T-helper 1 cell treated with Interleukin-12 subunit alpha and Interleukin-12 subunit beta and Interleukin-4 antibody, amounts not matched to agents 30 ng/mL and 1 ng/mL, for 36 hours (primary cell): ENCODE measurements at regions not wholly inside any gene's neighbourhood (a gene's known extent, or its start where the extent isn't known, plus 50 kb on each side); places are given as distances from the start of the nearest gene placed in this dataset.
"Not testable (repeated sequence)": the region's sequence is repeated elsewhere in the genome, so short reads cannot be mapped to it uniquely, and the experiment has no call there.

Experiments used
- intact Hi-C: fragments of 100-400 bp; cut with micrococcal nuclease; formaldehyde crosslinking; loops from one replicate; pipeline ENCODE4 v1.15.1; 2024

DNA sequence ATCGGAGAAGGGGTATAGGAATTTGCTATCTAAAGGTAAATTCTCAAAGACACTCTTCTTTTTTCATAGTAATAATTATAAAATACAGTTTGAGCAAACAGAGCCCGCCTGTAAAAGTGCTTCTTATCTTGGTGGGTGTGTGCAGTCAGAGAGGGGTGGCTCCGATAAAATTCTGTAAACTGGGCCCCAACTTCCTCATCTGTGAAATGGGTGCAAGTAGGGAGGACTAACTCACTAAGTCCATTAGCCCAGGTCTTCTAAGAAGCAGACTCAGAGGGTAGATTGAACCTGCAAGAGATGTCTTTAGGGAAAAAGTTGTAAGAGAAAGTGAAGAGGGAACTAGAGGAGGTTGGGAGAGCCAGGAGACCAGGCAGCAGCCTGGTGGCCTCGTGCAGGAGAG, 245.8 kb upstream of the RREB1 start:
- intact Hi-C loops = no loop called here

DNA sequence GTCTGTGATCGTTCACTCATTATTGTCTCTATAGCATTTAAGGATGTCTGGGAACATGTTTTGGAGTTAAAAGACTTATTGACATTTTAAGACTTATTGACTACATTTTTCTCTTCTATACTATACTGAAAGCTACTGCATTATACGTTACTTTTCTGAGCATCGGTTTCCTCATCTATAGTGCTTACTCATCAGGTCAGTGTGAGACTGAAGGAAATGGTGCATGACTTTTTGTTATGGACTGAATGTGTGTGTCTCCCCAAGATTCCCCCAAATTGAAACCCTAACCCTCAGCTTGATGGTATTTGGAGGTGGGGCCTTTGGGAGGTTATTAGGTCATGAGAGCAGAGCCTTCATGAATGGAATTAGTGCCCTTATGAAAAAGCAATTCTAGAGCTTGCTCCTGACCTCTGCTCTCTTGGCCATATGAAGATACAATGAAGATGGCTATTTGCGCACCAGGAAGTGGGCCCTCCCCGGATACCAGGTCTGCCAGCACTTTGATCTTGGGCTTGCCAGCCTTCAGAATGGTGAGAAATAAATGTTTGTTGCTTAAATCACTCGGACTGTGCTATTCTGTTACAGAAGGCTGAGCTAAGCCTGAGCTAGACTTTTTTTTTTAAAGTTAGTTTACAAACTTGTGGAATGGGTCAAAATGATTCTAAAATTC, 243.7 kb upstream of the RREB1 start:
- intact Hi-C loops = no loop called here

DNA sequence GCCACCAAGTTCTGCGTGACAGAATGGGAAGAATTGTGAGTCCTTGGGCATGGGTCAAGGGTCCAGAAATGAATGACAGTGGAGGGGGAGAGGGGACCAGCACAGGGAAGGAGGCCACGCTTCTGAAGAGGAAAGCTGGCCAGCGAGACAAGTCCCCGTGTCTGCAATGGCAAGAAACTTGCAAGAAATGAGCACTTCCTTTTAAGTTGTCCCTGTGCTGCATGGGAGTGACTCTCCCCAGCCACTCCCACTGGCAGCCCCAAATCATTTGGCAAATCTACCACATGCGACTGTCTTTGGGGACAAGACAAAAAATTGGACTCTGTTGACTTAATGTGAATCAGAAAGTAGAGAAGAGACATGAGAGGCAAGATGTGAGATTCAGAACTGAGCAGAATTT, 242.2 kb upstream of the RREB1 start:
- intact Hi-C loops = no loop called here

DNA sequence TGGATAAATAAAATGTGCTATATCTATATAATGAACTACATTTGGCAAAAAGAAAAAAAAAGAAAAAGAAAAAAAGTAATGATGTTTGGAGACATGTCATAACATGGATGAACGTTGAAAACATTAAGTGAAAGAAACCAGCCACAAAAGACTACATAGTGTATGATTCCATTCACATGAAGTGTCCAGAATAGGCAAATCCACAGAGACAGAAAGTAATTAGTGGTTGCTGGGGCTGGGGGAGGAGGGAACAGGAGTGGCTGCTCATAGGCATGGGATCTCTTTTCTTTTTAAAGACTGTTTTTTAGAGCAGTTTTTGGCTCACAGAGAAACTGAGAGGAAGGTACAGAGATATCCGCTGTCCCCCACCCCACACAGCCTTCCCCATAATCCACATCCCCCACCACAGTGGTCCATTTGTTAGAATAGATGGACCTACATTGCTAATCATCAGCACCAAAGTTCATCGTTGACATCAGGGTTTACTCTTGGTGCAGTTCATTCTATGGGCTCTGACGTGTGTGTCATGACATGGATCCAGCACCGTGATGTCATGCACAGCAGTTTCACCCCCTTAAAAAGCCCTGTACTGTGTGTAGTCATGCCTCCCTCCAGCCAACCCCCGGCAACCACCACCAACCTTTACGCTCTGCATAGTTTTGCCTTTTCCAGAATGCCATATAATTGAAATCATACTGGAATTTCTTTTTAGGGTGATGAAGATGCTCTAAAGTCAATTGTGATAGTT, 240.9 kb upstream of the RREB1 start:
- intact Hi-C loops = no loop called here

DNA sequence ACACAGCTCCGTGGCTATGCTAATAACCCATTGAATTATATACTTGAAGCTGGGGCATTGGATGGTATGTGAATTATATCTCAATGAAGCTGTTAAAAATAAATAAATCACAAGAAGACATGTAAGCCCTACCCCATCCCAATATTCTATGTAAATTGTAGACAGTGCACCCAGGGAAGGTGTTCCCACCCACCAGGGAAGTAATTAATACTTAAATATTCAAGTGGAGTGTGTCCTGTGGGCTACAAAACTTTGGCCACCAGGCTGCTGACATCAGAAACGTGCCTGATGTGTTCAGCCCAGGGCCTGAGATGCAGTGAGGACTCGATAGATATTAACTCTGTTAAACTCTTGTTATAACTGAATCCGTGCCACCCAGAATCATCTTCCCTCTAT, 240.4 kb upstream of the RREB1 start:
- intact Hi-C loops = no loop called here

DNA sequence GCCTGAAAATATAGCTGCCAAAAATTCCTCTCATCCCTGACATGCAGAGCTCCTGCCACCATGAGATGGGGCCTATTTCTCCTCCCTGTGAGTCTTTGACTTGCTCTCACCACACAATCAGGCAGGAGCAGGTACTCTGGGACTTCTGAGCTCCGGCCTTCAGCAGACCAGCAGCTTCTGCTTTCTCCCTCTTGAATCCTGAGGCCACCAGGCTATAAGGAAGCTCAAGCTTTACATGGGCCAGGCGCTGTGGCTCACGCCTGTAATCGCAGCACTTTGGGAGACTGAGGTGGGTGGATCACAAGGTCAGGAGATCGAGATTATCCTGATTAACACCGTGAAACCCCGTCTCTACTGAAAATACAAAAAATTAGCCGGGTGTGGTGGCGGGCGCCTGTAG, 238.7 kb upstream of the RREB1 start:
- intact Hi-C loops = no loop called here

DNA sequence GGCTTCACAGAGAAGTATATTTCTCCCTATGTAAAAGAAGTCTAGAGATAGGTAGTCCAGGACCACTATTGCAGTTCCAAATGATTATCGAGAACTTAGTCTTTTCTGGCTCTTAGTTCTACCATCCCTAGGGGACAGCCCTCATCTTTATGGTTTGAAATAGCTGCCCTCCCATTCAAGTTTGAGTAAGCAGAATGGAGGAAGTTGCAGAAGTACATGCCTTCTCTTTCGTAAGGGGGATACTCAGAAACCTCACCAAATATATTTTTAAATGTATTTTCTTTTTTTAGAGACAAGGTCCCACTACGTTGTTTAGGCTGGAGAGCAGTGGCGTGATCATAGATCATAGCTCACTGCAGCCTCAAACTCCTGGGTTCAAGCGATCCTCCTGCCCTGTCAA, 236.8 kb upstream of the RREB1 start:
- intact Hi-C loops = no loop called here

DNA sequence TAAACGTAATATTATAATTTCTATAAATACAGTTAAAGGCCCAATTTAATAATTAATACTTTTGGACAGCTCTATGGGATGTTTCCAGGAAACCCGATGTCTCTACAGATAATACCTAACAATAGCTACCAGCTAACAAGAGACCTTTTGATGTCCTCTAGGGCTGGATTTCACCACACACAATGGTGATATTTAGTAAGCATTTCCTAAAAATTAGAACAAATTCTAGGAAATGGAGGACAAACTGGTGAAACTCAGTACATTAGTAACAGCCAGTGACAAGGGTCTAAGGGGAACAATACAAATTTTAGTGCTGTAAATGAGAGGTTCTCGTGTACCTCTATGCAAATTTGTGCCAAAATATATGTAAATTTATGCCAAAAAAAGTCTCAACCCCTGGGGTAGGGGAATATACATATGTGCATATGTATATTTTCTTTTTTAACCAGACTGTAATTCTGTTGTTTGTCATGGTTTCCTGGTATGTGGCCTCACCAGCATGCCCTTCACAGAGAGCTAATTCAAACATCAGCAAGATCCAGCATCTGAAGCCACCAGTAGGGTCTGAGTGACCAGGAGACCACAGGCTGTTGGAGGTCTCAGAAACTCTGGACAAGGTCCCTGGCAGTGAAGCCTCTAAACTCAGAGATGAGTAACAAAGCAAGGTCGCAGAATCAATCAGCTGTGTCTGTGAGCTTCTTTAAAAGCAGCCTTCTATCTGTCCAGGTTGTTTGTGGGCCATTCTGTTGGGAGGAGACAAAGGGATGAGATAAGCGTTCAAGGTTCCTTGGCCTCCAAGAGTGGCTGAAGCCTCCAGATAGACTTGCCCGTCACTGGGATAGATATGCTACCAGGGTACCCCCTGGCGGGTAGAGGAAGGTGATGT, 235.1 kb upstream of the RREB1 start:
- intact Hi-C loops = no loop called here

DNA sequence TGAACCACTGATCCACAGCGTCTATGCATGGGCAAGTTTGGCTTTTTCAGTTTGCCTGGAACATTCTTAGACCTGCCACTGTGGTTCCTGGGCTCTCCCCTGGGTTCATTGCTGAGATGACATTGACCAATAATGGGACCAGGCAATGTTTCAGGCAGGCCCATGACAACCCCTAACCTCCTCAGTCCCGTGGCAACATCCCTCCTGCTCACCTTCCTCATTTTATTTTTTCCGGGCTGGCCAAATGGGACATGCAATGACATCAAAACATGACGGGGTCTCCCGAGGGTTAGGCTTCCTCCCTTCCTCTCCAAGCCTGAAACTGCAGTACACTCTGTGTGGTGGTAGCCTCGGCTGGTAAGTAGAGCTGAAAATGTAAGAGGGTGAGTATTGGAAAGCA, 234.0 kb upstream of the RREB1 start:
- intact Hi-C loops = no loop called here

DNA sequence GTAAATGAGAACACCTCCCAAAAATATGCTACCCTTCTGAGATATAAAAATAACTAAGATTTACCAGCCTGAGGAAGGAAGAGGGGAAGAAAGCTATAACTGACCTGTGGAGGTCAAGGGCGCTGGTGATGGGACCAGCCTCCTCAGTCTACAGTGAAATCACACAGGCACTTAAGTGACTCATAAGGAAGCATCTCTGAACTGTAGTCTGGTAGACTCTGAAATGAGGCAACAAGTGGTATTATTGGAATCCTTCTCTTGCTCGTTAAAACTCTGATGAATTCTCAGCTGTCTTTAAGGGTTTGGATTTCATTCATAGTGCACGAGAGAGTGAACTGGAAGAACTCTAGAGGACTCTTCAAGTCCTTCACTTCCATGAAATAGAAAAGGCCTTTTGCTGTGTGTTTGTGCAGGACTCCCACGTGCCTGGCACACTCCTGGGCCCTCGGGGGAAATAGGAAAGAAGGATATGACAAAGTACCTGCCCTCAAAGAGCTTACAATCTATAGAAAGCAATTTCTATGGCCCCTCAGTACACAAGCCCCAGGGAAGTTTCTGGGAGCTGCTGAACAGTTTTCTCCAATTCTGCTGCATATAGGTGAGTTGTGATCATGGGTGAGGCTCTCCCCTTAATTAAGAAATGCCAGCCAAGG, 231.8 kb upstream of the RREB1 start:
- intact Hi-C loops = no loop called here

DNA sequence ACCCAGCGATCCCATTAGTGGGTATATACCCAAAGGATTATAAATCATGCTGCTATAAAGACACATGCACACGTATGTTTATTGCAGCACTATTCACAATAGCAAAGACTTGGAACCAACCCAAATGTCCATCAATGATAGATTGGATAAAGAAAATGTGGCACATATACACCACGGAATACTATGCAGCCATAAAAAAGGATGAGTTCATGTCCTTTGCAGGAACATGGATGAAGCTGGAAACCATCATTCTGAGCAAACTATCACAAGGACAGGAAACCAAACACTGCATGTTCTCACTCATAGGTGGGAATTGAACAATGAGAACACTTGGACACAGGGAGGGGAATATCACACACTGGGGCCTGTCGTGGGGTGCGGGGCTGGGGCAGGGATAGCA, 230.0 kb upstream of the RREB1 start:
- intact Hi-C loops = not testable (repeated sequence)

DNA sequence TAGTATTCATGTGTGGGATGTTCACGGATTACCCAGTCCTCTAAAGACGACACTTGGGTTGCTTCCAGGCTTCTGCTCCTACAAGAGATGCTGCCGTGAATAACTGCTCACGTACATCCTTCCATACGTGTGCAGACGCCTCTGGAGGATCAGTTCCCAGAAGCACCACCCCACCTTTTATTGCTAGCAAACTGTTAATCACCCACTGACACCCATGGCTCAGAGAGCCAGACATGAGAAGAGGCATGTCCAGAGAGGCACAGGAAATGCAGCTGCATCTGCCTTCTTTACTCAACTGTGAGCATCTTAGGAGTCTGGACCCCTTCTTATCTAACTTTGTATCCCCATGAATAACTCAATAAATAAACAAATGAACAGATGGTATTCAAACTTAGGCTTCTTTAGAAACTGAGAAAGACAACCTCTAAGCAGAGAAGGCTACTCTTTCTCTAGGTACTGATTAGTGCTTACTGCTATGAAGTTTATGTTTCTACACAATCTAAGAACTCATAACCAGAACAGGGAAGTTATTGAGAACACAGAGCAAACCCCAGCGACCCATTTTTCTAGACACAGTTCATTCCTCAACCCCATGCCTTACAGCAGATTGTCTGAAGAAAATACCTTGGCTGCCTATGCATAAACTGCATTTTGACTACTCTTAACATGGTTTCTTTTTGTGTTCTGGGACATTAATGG, 228.7 kb upstream of the RREB1 start:
- intact Hi-C loops = no loop called here

DNA sequence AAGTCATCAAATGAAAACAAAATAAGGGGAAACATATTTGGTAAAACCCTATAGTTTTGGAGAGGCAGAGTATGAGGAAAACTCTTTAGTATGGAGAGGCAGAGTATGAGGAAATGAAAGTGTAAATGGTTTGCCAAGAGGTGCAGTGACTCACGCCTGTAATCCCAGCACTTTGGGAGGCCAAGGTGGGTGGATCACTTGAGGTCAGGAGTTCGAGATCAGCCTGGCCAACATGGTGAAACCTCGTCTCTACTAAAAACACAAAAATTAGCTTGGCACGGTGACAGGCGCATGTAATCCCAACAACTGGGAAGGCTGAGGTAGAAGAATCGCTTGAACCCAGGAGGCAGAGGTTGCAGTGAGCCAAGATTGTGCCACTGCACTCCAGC, 228.2 kb upstream of the RREB1 start:
- intact Hi-C loops = not testable (repeated sequence)

DNA sequence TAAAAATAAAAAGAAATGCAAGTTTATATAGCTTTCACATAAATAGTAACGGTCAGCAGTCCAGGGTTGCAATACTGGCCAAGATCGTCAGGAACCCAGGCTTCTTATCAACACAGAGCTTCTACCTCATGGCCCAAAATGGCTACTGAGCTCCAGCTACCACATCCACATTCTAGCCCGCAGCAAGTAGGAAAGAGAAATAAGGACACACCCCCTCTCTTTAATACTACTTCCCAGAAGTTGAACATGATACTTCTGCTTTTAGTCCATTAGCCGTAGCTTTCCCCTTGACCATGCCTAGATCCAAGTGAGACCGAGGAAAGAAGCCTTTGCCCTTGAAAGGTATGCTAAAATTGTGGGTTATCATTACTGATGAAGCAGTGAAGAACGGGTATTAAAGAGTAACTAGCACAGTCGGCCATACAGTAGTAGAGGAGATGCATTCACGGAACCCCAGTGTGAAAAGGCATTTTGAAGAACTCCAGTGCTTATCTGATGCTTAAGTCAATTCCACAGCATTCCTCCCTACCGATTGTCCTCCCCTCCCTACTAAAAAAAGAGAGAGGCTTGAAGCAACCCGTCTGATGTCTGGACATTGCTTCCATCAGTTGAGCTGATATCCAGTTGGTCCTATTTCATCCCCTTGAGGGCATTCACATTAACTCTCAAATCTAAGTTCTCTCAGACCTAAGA, 226.9 kb upstream of the RREB1 start:
- intact Hi-C loops = no loop called here

DNA sequence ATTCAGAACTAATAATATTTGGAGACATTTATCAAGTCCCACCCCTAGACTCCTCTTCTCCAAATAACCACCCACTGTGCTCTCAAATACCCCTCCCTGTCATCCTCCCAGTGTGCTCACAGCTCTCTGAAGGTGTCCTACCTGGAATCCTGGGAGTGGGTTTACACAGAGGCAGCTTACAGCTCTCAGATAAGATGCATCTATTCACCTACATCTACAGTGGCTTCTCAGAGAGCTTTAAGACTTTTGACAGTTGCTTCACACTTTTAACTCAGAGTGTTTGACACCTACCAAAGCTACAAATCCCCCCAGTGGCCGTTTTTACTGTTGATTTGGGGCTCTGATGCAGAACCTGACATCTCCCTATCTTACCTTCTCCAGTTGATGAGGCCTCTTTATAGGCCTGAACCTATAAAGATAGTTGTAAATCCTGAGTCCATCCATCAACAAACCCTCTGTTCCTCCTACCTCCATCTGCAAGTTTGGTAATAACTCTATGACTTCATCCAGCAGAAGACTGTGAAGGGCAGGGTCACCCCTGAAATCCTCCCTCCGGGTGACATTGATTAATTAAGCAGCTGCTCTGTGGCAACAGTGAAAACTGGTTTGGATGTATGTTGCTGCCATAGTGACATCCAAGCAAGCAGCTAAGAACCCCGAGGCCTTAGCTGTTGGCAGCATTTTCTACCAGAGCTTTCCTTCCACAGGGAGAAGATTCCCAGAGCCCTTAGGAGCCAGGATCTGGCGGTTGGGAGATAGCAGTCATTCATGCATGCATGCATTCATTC, 226.1 kb upstream of the RREB1 start:
- intact Hi-C loops = no loop called here

DNA sequence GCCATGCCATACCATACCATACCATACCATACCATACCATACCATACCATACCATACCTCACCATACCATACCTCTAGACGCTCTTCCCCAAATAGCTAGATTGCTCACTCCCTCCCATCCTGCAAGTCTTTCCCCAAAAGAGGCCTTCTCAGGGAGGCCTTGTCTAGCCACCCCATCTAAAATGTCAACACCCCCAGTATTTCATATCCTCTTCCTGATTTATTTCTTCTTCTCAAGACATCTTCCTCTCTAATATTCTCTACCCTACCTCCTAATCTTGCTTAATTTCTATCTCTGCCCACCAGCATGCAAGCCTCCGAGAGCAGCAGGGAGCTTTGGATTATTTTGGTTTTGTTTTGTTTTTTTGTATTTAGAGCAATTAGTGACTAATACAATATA, 225.2 kb upstream of the RREB1 start:
- intact Hi-C loops = no loop called here

DNA sequence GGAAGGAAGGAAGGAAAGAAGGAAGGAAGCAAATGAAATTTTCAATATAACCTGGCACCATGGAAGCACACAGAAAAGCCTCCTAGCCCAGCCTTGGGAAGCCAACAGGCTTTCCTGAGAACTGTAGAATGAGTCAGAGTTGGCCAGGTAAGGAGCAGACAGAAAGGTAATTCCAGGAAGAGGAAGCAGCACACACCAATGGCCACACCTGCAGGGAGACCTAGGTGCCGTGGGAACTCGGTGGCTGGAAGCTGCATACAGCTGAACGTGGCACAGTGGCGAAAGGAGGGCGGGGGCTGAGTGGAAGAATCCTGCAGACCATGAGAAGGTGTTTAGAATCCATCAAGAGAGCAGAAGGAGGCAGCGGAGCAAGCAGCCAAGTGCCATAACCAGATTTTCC, 224.8 kb upstream of the RREB1 start:
- intact Hi-C loops = no loop called here

DNA sequence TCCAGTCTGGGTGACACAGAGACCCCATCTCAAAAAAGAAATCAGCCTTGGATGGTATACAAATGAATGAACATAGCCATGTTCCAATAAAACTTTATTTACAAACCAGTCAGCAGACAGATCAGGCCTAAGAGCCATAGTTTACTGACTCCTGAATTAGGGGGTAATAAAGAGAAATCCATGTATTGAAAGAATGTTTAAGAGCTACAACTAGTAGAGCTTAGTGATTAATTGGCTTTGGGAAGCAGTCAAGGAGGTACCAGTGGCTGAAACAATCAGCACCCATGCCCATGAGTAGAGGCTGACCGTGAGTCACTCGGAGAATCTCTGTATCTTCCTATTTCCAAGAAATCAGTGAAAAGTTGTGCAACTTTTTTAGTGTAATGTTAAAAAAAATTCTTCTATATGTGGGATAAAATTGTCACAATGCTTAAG, 223.6 kb upstream of the RREB1 start:
- intact Hi-C loops = no loop called here

DNA sequence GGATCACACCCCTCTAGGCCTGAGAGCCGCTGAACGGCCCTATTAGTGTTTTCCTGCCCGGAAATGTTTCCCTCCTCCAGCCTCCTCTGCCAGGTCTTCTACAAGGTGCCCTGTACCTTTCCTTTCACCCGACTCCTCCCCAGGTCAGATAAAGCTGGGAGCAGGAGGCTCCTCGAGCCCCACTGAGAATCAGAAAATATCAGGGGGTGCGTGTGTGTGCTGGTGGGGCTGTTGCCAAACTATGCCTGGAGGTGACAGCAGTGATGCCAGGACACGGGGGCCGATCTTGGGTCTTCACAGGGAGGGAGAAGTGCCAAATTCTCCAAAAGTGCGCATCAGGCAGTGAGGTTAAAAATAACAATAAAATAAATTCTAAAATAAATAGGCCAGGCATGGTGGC, 222.8 kb upstream of the RREB1 start:
- intact Hi-C loops = no loop called here
